GM12878 (cell line): ENCODE measurements at regions not wholly inside any gene's neighbourhood (a gene's known extent, or its start where the extent isn't known, plus 50 kb on each side); places are given as distances from the start of the nearest gene placed in this dataset.

ENCODE experiments used
- ASH2L ChIP-seq: fragments of 300-600, 200-600 bp; sonication (generic); IDR thresholded peaks from 2 replicates; pipeline ENCODE4 v1.6.1; 2017; ENCODE audit warnings: low read depth, mild to moderate bottlenecking, borderline replicate concordance
- CUX1 ChIP-seq: IDR thresholded peaks from 2 replicates; pipeline ENCODE4 v1.6.1; 2012; ENCODE audit warnings: improper control_type of control experiment, low read depth, low read length; ENCODE audit not compliant: insufficient replicate concordance
- EGR1 ChIP-seq, 2 experiments: IDR thresholded peaks; 1 replicate in 1 of 2; 2 replicates in 1 of 2; pipeline ENCODE4 v1.6.1; 2011 to 2012; ENCODE audit warnings: low read depth in 2 of 2, low read length in 2 of 2, borderline replicate concordance in 1 of 2, mild to moderate bottlenecking in 1 of 2, moderate library complexity in 1 of 2
- HDGF ChIP-seq: fragments of 450-650 bp; IDR thresholded peaks from 2 replicates; pipeline ENCODE4 v1.6.1; 2016; ENCODE audit warnings: antibody characterized with exemption
- MEF2B ChIP-seq: fragments of 450-650 bp; IDR thresholded peaks from 2 replicates; pipeline ENCODE4 v1.6.1; 2018; ENCODE audit warnings: mild to moderate bottlenecking, moderate library complexity; ENCODE audit not compliant: partially characterized antibody, poor library complexity, severe bottlenecking
- SKIL ChIP-seq: fragments of 450-650 bp; IDR thresholded peaks from 2 replicates; pipeline ENCODE4 v1.6.1; 2017; ENCODE audit warnings: mild to moderate bottlenecking, low read depth, inconsistent platforms; ENCODE audit not compliant: poor library complexity, severe bottlenecking
- SREBF1 ChIP-seq: IDR thresholded peaks from 2 replicates; pipeline ENCODE4 v1.6.1; 2012; ENCODE audit warnings: mild to moderate bottlenecking, low read length
- ZBTB11 ChIP-seq: fragments of 450-650 bp; formaldehyde crosslinking; IDR thresholded peaks from 2 replicates; pipeline ENCODE4 v1.5.0; 2022; ENCODE audit warnings: mild to moderate bottlenecking, missing genetic modification characterization

- no peak for TF ChIP-seq CUX1
- TF ChIP-seq ZBTB11 (CRISPR knock-in tag): no peak
- TF ChIP-seq SREBF1: no peak
- TF ChIP-seq HDGF: no peak
- no peak for TF ChIP-seq ASH2L
- TF ChIP-seq EGR1 (IDR thresholded peaks at IDR 0.05; ENCODE audit: borderline replicate concordance in 1 of 2, low read depth in 2 of 2, low read length in 2 of 2): no peak
- no peak for TF ChIP-seq MEF2B
- TF ChIP-seq SKIL: no peak
These were observed 207.6 kb upstream of the ZNF32 start (continued) for GRCh38 chr10:43856299-43856698.
